HL-60 (cell line): ENCODE measurements at regions not wholly inside any gene's neighbourhood (a gene's known extent, or its start where the extent isn't known, plus 50 kb on each side); places are given as distances from the start of the nearest gene placed in this dataset.

Experiments used
- CTCF ChIP-seq: IDR thresholded peaks from one replicate; pipeline ENCODE4 v1.5.1; 2011; ENCODE audit warnings: low read length, control low read depth, inconsistent platforms; ENCODE audit not compliant: insufficient read depth
- GABPA ChIP-seq: IDR thresholded peaks from 2 replicates; pipeline ENCODE4 v1.6.1; 2012; ENCODE audit warnings: low read depth
- POLR2AphosphoS5 ChIP-seq: IDR thresholded peaks from 2 replicates; pipeline ENCODE4 v1.6.1; 2012; ENCODE audit warnings: low read depth
- REST ChIP-seq: IDR thresholded peaks from 2 replicates; pipeline ENCODE4 v1.6.1; 2012; ENCODE audit warnings: low read depth; ENCODE audit not compliant: insufficient replicate concordance
- SPI1 ChIP-seq: IDR thresholded peaks from 2 replicates; pipeline ENCODE4 v1.6.1; 2012; ENCODE audit warnings: low read depth, mild to moderate bottlenecking, borderline replicate concordance

GRCh38 chr1:29556657-29557056 is 320.3 kb downstream of the PTPRU start:
- TF ChIP-seq CTCF (no peak), GABPA (no peak), POLR2AphosphoS5 (no peak), REST (no peak), SPI1 (no peak)
